ENCODE measurements at regions not wholly inside any gene's neighbourhood (a gene's known extent, or its start where the extent isn't known, plus 50 kb on each side); places are given as distances from the start of the nearest gene placed in this dataset.

GRCh38 chr3:41024031-41024836, 175.1 kb upstream of the CTNNB1 start:
- no peak for TF ChIP-seq CTCF (IDR thresholded peaks at IDR 0.05)

- TF ChIP-seq CTCF (IDR thresholded peaks at IDR 0.05) = no peak
Measured at GRCh38 chr3:41026394-41027177, 172.7 kb upstream of the CTNNB1 start.

GRCh38 chr3:41029356-41029755, 169.9 kb upstream of the CTNNB1 start:
- TF ChIP-seq CTCF (IDR thresholded peaks at IDR 0.05) = no peak

- TF ChIP-seq CTCF (IDR thresholded peaks at IDR 0.05) = no peak
Measured at GRCh38 chr3:41030220-41030619, 169.1 kb upstream of the CTNNB1 start.

- TF ChIP-seq CTCF (IDR thresholded peaks at IDR 0.05) = no peak
Measured at GRCh38 chr3:41031401-41031800, 167.9 kb upstream of the CTNNB1 start.

- TF ChIP-seq CTCF (IDR thresholded peaks at IDR 0.05) = no peak
Measured at GRCh38 chr3:41033956-41034519, 165.3 kb upstream of the CTNNB1 start.

- no peak for TF ChIP-seq CTCF (IDR thresholded peaks at IDR 0.05)
Measured at GRCh38 chr3:41035456-41036022, 163.8 kb upstream of the CTNNB1 start.

Data from LNCAP (cell line).